ENCODE measurements at regions not wholly inside any gene's neighbourhood (a gene's known extent, or its start where the extent isn't known, plus 50 kb on each side); places are given as distances from the start of the nearest gene placed in this dataset.

DNA sequence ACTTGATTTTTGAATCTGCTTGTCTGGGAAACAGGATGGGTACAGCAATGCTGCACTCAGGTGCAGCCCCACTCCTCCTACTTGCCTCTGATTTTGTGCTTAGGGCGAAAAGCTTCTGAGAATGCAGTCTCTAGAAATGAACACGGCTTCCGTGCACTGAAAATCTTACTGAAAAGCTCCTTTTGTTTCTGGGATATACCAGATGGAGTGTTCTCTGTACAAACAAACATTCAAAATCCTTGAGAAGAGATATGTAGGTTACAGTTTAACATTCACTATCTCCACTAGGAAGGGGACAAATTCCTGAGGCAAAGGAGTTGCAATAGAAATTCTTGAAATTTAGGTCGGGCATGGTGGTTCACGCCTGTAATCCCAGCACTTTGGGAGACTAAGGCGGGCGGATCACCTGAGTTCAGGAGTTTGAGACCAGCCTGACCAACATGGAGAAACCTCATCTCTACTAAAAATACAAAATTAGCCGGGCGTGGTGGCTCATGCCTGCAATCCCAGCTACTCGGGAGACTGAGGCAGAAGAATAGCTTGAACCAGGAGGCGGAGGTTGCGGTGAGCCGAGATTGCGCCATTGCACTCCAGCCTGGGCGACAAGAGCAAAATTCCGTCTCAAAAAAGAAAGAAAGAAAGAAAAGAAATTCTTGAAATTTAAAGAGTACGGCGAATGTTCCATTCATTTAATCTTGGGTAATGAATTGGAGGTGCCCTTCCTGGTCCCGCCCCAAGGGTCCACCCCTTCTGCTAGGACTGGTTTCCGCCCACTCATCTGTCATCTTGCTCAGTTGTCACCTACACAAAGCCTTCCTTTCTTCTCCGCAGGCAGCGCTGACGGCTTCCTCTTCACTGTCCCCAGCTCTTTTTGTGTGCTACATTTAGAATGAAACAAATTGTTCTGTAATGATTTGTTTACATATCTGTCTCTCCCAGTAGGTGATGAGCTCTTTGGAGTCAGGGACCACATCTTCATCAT lies 92.4 kb downstream of the SOCS6 start:
- TF ChIP-seq, protein P1, sequence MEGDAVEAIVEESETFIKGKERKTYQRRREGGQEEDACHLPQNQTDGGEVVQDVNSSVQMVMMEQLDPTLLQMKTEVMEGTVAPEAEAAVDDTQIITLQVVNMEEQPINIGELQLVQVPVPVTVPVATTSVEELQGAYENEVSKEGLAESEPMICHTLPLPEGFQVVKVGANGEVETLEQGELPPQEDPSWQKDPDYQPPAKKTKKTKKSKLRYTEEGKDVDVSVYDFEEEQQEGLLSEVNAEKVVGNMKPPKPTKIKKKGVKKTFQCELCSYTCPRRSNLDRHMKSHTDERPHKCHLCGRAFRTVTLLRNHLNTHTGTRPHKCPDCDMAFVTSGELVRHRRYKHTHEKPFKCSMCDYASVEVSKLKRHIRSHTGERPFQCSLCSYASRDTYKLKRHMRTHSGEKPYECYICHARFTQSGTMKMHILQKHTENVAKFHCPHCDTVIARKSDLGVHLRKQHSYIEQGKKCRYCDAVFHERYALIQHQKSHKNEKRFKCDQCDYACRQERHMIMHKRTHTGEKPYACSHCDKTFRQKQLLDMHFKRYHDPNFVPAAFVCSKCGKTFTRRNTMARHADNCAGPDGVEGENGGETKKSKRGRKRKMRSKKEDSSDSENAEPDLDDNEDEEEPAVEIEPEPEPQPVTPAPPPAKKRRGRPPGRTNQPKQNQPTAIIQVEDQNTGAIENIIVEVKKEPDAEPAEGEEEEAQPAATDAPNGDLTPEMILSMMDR (IDR thresholded peaks at IDR 0.05), result no peak
- no peak for TF ChIP-seq POLR2A (IDR thresholded peaks at IDR 0.05)
- no peak for TF ChIP-seq POLR2AphosphoS5 (IDR thresholded peaks at IDR 0.05; ENCODE audit: insufficient read depth in 1 of 2, low read depth in 1 of 2)
